GM19397 (cell line): ENCODE measurements at regions not wholly inside any gene's neighbourhood (a gene's known extent, or its start where the extent isn't known, plus 50 kb on each side); places are given as distances from the start of the nearest gene placed in this dataset.
"Not testable (repeated sequence)": the region's sequence is repeated elsewhere in the genome, so short reads cannot be mapped to it uniquely, and the experiment has no call there.

Experiments
- ATAC-seq: cut with Tn5 transposase; IDR thresholded peaks from one replicate; pipeline ENCODE4 v1.9.1; 2021; ENCODE audit warnings: mild to moderate bottlenecking, moderate library complexity; ENCODE audit not compliant: unreplicated experiment

DNA sequence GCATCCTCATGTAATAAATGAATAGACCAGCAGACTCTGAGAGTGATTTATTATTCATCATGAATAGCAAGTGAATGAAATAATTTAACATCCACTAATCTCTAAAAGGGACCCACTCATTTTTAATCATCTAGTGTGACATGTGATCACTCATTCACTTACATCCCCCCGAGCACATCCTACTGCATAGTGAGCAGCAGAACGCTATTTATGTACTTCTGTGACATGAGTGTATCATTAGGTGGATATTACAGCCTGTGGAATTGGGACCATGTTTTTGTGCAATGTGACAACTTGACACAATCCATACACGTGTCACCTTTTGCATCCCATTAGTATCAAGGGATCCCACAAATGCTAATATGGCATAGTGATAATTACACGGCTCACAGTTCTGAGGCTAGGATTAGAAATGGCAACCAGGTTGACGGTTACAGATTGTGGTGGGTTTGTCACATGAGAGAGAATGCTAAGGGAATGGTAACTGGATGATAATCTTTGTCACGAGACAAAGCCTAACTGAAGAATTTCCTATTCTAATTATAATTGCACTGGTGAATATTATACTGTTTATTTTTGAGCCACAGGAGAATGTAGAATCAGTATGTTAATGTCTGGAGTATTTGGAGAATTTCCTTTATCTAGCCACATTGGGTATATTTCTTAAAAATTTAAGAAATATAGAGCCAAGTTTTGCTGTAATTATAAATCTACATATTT, 595.2 kb upstream of the TBL1XR1 start:
- ATAC-seq, result no peak

- ATAC-seq, result no peak
Observed at GRCh38 chr3:177793451-177793850, 596.2 kb upstream of the TBL1XR1 start.

GRCh38 chr3:177795216-177795615, 597.9 kb upstream of the TBL1XR1 start:
- no peak for ATAC-seq

- ATAC-seq, result no peak
Observed at GRCh38 chr3:177795859-177796258, 598.6 kb upstream of the TBL1XR1 start.

GRCh38 chr3:177800147-177800546, 602.9 kb upstream of the TBL1XR1 start:
- ATAC-seq, result not testable (repeated sequence)

- ATAC-seq, result no peak
Observed at GRCh38 chr3:177800561-177800960, 603.3 kb upstream of the TBL1XR1 start.

GRCh38 chr3:177802151-177802900, 605.0 kb upstream of the TBL1XR1 start:
- ATAC-seq, result no peak

- no peak for ATAC-seq
Observed at GRCh38 chr3:177803500-177803899, 606.2 kb upstream of the TBL1XR1 start.

DNA sequence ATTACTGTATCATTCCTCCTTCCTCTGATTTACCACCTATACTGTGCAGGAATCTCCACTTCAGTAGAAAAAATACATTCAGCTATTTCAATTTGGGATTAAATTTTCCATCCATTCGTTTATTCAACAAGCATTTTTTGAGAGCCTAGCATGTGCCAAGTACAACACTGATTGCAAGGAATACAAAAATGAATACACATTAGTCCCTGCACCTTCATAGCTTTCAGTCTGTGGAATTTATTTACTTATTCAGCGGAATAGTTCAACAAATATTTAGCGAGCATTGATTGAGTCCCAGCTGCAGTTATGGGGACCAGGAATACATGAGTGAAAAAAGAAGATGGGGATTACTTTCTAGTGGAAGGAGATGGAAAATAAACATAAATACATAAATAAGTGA, 606.8 kb upstream of the TBL1XR1 start:
- no peak for ATAC-seq

GRCh38 chr3:177804646-177805045, 607.4 kb upstream of the TBL1XR1 start:
- no peak for ATAC-seq

GRCh38 chr3:177807150-177807875, 610.0 kb upstream of the TBL1XR1 start:
- no peak for ATAC-seq

- ATAC-seq, result not testable (repeated sequence)
Observed at GRCh38 chr3:177808928-177809478, 611.7 kb upstream of the TBL1XR1 start.

- ATAC-seq, result no peak
Observed at GRCh38 chr3:177810162-177810623, 612.9 kb upstream of the TBL1XR1 start.

GRCh38 chr3:177811112-177811511, 613.8 kb upstream of the TBL1XR1 start:
- no peak for ATAC-seq

DNA sequence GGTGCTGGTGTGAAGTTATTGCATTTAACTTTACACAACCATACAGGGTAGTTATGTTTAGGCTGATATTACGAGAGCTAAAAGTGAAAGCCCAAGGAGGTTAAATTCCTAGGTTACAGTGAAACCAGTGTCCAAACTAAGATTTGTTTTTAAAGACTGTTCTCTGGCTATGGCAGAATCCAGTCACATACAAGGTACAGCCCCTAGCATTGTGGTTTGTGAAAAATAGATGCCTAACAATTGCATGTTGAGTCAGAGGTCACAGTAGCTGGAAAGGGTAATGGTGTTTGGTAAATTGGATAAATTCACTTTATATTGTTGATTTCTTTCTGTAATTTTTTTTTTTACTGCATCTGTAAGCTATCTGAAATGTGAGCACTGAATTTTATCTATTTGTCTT, 614.6 kb upstream of the TBL1XR1 start:
- no peak for ATAC-seq

- no peak for ATAC-seq
Observed at GRCh38 chr3:177812492-177812891, 615.2 kb upstream of the TBL1XR1 start.

DNA sequence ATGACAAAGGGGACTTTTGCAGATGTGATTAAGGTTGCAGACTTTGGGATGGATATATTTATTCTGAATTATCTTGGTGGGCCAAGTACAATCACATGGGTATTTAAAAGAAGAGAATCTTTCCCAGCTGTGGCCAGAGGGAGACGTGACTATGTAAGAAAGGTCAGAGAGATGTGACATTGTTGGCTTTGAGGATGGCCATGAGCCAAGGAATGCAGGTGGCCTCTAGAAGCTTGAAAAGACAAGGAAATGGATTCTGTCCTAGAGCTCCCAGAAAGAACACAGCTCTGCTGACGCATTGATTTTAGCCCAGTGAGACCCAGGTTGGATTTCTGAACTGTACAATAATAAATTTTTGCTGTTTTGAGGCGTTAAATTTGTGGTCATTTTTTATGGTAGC, 616.0 kb upstream of the TBL1XR1 start:
- ATAC-seq, result no peak

DNA sequence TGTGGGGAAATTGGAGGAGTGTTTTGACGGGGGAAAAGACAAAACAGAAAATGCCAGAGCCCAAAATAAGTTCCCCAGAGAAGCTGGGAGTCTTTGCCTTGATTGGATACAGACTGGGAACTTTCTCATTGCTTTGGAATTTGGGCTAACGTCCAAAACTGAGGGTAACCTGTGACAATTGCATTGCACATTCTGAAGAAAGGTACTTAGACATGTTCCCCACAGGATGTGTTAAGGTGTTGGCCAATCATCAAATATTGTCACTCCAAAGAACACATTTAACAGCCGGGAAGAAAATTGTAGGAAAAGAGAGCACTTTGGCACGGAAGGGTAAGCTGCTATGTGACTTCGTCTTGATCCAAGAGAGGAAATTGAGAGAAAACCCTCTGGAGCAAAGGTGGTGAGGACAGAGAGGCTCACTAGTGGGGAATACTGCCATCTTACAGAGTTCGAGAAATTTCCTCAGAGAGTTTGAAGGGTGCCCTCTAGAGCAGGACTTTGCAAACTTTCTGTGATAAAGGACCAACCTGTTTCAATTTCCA, 619.5 kb upstream of the TBL1XR1 start:
- no peak for ATAC-seq

GRCh38 chr3:177817751-177818150, 620.5 kb upstream of the TBL1XR1 start:
- ATAC-seq, result no peak

GRCh38 chr3:177818712-177819240, 621.5 kb upstream of the TBL1XR1 start:
- no peak for ATAC-seq
